Activated CD4-positive, alpha-beta T cell treated with anti-CD3 and anti-CD28 coated beads, Interleukin-2, amount 10 ng/mL, durations not matched to agents 24 days and 14 days (primary cell): ENCODE measurements at regions not wholly inside any gene's neighbourhood (a gene's known extent, or its start where the extent isn't known, plus 50 kb on each side); places are given as distances from the start of the nearest gene placed in this dataset.

ENCODE experiments used
- DNase-seq: peaks from one replicate; pipeline ENCODE4 v3.0.0; 2022
- H3K27ac Mint-ChIP-seq: one replicate; pipeline ENCODE4 v1.8.0; 2022; ENCODE audit warnings: mild to moderate bottlenecking, mixed read lengths
- H3K27me3 Mint-ChIP-seq: one replicate; pipeline ENCODE4 v1.8.0; 2022; ENCODE audit warnings: mixed read lengths
- H3K36me3 Mint-ChIP-seq: one replicate; pipeline ENCODE4 v1.8.0; 2022; ENCODE audit warnings: low read depth, mild to moderate bottlenecking, mixed read lengths
- H3K4me1 Mint-ChIP-seq: one replicate; pipeline ENCODE4 v1.8.0; 2021; ENCODE audit warnings: mixed read lengths
- H3K4me3 Mint-ChIP-seq: one replicate; pipeline ENCODE4 v1.8.0; 2022; ENCODE audit warnings: mild to moderate bottlenecking, moderate library complexity, mixed read lengths
- H3K9me3 Mint-ChIP-seq: one replicate; pipeline ENCODE4 v1.8.0; 2021; ENCODE audit warnings: mixed read lengths
- intact Hi-C: fragments of 100-400 bp; cut with micrococcal nuclease; formaldehyde crosslinking; loops from one replicate; pipeline ENCODE4 v1.15.1; 2023

GRCh38 chr1:34476371-34476770, 278.5 kb upstream of the GJB5 start:
- Mint-ChIP-seq H3K36me3 (no peaks in the 10 kb centered on the region), H3K27me3 (peaks cover 2% of the 10 kb centered on the region), H3K4me3 (no peak overlapping the region), H3K9me3 (no peaks in the 10 kb centered on the region), H3K4me1 (no peaks in the 10 kb centered on the region), H3K27ac (no peak overlapping the region)
- intact Hi-C loops: no loop called here
- no peak for DNase-seq

- Mint-ChIP-seq H3K27ac (no peak overlapping the region), H3K4me1 (no peaks in the 10 kb centered on the region), H3K27me3 (no peaks in the 10 kb centered on the region), H3K36me3 (no peaks in the 10 kb centered on the region), H3K9me3 (no peaks in the 10 kb centered on the region), H3K4me3 (no peak overlapping the region)
- no peak for DNase-seq
- intact Hi-C loops: no loop called here
Observed at GRCh38 chr1:34477632-34478141, 277.2 kb upstream of the GJB5 start.

- intact Hi-C loops: no loop called here
- DNase-seq: no peak
- no peaks in the 10 kb centered on the region for H3K4me1 Mint-ChIP-seq
- no peaks in the 10 kb centered on the region for H3K27me3 Mint-ChIP-seq
- H3K4me3 Mint-ChIP-seq: no peak overlapping the region
- H3K36me3 Mint-ChIP-seq: no peaks in the 10 kb centered on the region
- H3K9me3 Mint-ChIP-seq: no peaks in the 10 kb centered on the region
- H3K27ac Mint-ChIP-seq: no peak overlapping the region
Observed at GRCh38 chr1:34478515-34479076, 276.3 kb upstream of the GJB5 start.

- Mint-ChIP-seq H3K4me1 (no peaks in the 10 kb centered on the region), H3K27me3 (no peaks in the 10 kb centered on the region), H3K27ac (no peak overlapping the region), H3K9me3 (no peaks in the 10 kb centered on the region), H3K4me3 (no peak overlapping the region), H3K36me3 (no peaks in the 10 kb centered on the region)
- intact Hi-C loops: no loop called here
- no peak for DNase-seq
Observed at GRCh38 chr1:34479731-34480130, 275.1 kb upstream of the GJB5 start.

- Mint-ChIP-seq H3K9me3 (peaks cover 7% of the 10 kb centered on the region), H3K36me3 (no peaks in the 10 kb centered on the region), H3K27me3 (no peaks in the 10 kb centered on the region), H3K4me3 (no peak overlapping the region), H3K27ac (no peak overlapping the region), H3K4me1 (no peaks in the 10 kb centered on the region)
- intact Hi-C loops: no loop called here
- no peak for DNase-seq
Observed at GRCh38 chr1:34488080-34488708, 266.7 kb upstream of the GJB5 start.

- no peaks in the 10 kb centered on the region for H3K4me1 Mint-ChIP-seq
- DNase-seq: peak; percentile 65
- H3K4me3 Mint-ChIP-seq: no peak overlapping the region
- no peaks in the 10 kb centered on the region for H3K9me3 Mint-ChIP-seq
- H3K36me3 Mint-ChIP-seq: no peaks in the 10 kb centered on the region
- H3K27ac Mint-ChIP-seq: no peak overlapping the region
- intact Hi-C loops: no loop called here
- H3K27me3 Mint-ChIP-seq: no peaks in the 10 kb centered on the region
Observed at GRCh38 chr1:34500451-34500850, 254.4 kb upstream of the GJB5 start.

- no peak overlapping the region for H3K27ac Mint-ChIP-seq
- H3K9me3 Mint-ChIP-seq: peaks cover 11% of the 10 kb centered on the region
- no peak for DNase-seq
- no peaks in the 10 kb centered on the region for H3K4me1 Mint-ChIP-seq
- H3K4me3 Mint-ChIP-seq: no peak overlapping the region
- H3K27me3 Mint-ChIP-seq: no peaks in the 10 kb centered on the region
- H3K36me3 Mint-ChIP-seq: no peaks in the 10 kb centered on the region
- intact Hi-C loops: no loop called here
Observed at GRCh38 chr1:34511802-34512201, 243.0 kb upstream of the GJB5 start.

GRCh38 chr1:34518146-34518699, 236.6 kb upstream of the GJB5 start:
- Mint-ChIP-seq H3K9me3 (peaks cover 7% of the 10 kb centered on the region), H3K27ac (no peak overlapping the region), H3K27me3 (no peaks in the 10 kb centered on the region), H3K4me1 (no peaks in the 10 kb centered on the region), H3K36me3 (no peaks in the 10 kb centered on the region), H3K4me3 (no peak overlapping the region)
- DNase-seq: no peak
- intact Hi-C loops: no loop called here

GRCh38 chr1:34520111-34520510, 234.7 kb upstream of the GJB5 start:
- Mint-ChIP-seq H3K36me3 (no peaks in the 10 kb centered on the region), H3K9me3 (peaks cover under 1% of the 10 kb centered on the region), H3K27me3 (no peaks in the 10 kb centered on the region), H3K4me3 (no peak overlapping the region), H3K27ac (no peak overlapping the region), H3K4me1 (no peaks in the 10 kb centered on the region)
- no peak for DNase-seq
- intact Hi-C loops: no loop called here

- H3K4me3 Mint-ChIP-seq: no peak overlapping the region
- H3K36me3 Mint-ChIP-seq: no peaks in the 10 kb centered on the region
- DNase-seq: no peak
- intact Hi-C loops: no loop called here
- no peaks in the 10 kb centered on the region for H3K9me3 Mint-ChIP-seq
- H3K27me3 Mint-ChIP-seq: peaks cover 5% of the 10 kb centered on the region
- H3K27ac Mint-ChIP-seq: no peak overlapping the region
- H3K4me1 Mint-ChIP-seq: no peaks in the 10 kb centered on the region
Observed at GRCh38 chr1:34524783-34525182, 230.1 kb upstream of the GJB5 start.

- no peaks in the 10 kb centered on the region for H3K36me3 Mint-ChIP-seq
- H3K4me3 Mint-ChIP-seq: no peak overlapping the region
- intact Hi-C loops: no loop called here
- no peaks in the 10 kb centered on the region for H3K4me1 Mint-ChIP-seq
- H3K9me3 Mint-ChIP-seq: no peaks in the 10 kb centered on the region
- H3K27me3 Mint-ChIP-seq: peaks cover 9% of the 10 kb centered on the region
- no peak overlapping the region for H3K27ac Mint-ChIP-seq
- DNase-seq: no peak
Observed at GRCh38 chr1:34529935-34530859, 224.7 kb upstream of the GJB5 start.

- no peak overlapping the region for H3K27ac Mint-ChIP-seq
- intact Hi-C loops: no loop called here
- no peaks in the 10 kb centered on the region for H3K4me1 Mint-ChIP-seq
- H3K36me3 Mint-ChIP-seq: no peaks in the 10 kb centered on the region
- peaks cover 9% of the 10 kb centered on the region for H3K27me3 Mint-ChIP-seq
- no peaks in the 10 kb centered on the region for H3K9me3 Mint-ChIP-seq
- no peak overlapping the region for H3K4me3 Mint-ChIP-seq
- no peak for DNase-seq
Observed at GRCh38 chr1:34532113-34532512, 222.7 kb upstream of the GJB5 start.

- intact Hi-C loops: no loop called here
- Mint-ChIP-seq H3K36me3 (no peaks in the 10 kb centered on the region), H3K27ac (no peak overlapping the region), H3K27me3 (peaks cover 3% of the 10 kb centered on the region), H3K4me3 (no peak overlapping the region), H3K4me1 (no peaks in the 10 kb centered on the region), H3K9me3 (no peaks in the 10 kb centered on the region)
- DNase-seq: no peak
Observed at GRCh38 chr1:34538481-34538880, 216.4 kb upstream of the GJB5 start.
